Smooth muscle cell (in vitro differentiated cells): ENCODE measurements at regions not wholly inside any gene's neighbourhood (a gene's known extent, or its start where the extent isn't known, plus 50 kb on each side); places are given as distances from the start of the nearest gene placed in this dataset.

Source experiments
- DNase-seq: peaks from one replicate; lab custom pipeline; 2025; ENCODE audit not compliant: unreplicated experiment; lab: John Stamatoyannopoulos, UW
- H2AFZ ChIP-seq: fragments of 200-600 bp; sonication (generic); 2 replicates; pipeline ENCODE4 v1.6.0; 2016; ENCODE audit warnings: antibody characterized with exemption, low read depth, mild to moderate bottlenecking
- H3F3A ChIP-seq: fragments of 200-600 bp; sonication (generic); 2 replicates; pipeline ENCODE4 v1.6.0; 2017; ENCODE audit warnings: antibody characterized with exemption, low read depth
- H3K27ac ChIP-seq: fragments of 200-600 bp; sonication (generic); 2 replicates; pipeline ENCODE4 v1.5.1; 2016; ENCODE audit warnings: low read depth, mild to moderate bottlenecking
- H3K27me3 ChIP-seq: fragments of 200-600 bp; sonication (generic); 2 replicates; pipeline ENCODE4 v1.6.1; 2016; ENCODE audit warnings: low read depth, mild to moderate bottlenecking
- H3K36me3 ChIP-seq: fragments of 200-600 bp; sonication (generic); 2 replicates; pipeline ENCODE4 v1.5.1; 2016; ENCODE audit warnings: low read depth
- H3K4me1 ChIP-seq: fragments of 200-600 bp; sonication (generic); 2 replicates; pipeline ENCODE4 v1.5.1; 2016; ENCODE audit warnings: low read depth
- H3K4me2 ChIP-seq: fragments of 200-600 bp; sonication (generic); 2 replicates; pipeline ENCODE4 v1.6.0; 2016; ENCODE audit warnings: mild to moderate bottlenecking
- H3K4me3 ChIP-seq: fragments of 200-600 bp; sonication (generic); 2 replicates; pipeline ENCODE4 v1.5.1; 2016; ENCODE audit warnings: mild to moderate bottlenecking
- H3K79me2 ChIP-seq: fragments of 200-600 bp; sonication (generic); 2 replicates; pipeline ENCODE4 v1.6.0; 2016; ENCODE audit warnings: low read depth, mild to moderate bottlenecking
- H3K9ac ChIP-seq: fragments of 200-600 bp; sonication (generic); 2 replicates; pipeline ENCODE4 v1.6.0; 2016; ENCODE audit warnings: low read depth
- H3K9me3 ChIP-seq: fragments of 200-600 bp; sonication (generic); replicated peaks from 2 replicates; pipeline ENCODE4 v1.5.1; 2016; ENCODE audit warnings: low read depth
- H4K20me1 ChIP-seq: fragments of 200-600 bp; sonication (generic); 2 replicates; pipeline ENCODE4 v1.6.0; 2016; ENCODE audit warnings: low read depth
- CTCF ChIP-seq: fragments of 200-600 bp; sonication (generic); IDR thresholded peaks from 2 replicates; pipeline ENCODE4 v1.5.1; 2017; ENCODE audit warnings: borderline replicate concordance, mild to moderate bottlenecking, antibody characterized with exemption; ENCODE audit not compliant: insufficient read depth, poor library complexity, severe bottlenecking
- WGBS: methylation state at CpG from one replicate; pipeline ENCODE4 v1.1.7; 2016; ENCODE audit warnings: low lambda C conversion rate; 5-methylcytosine and 5-hydroxymethylcytosine counted together

DNA sequence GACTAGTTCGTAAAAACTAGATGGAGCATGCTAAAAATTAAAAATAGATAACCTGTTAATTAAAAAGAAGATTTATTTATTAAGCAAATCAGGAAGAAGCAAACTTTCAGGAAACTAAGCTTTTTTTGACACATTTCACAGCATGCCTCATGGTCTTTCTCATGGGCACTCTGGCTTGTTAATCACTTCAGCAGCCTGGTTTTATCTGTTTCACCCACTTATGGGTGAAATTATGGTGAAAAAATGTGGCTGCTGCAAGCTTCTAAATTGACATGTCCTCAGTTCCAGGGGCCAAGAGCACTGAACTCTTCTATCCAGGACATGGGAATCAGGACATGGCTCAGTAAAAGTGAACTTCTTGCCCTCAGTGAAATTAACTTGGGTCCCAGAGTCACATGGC lies 468.6 kb upstream of the SYT1 start:
- no peak for TF ChIP-seq CTCF
- no peak overlapping the region for H3K4me2 ChIP-seq
- H3K9me3 ChIP-seq, result no peaks in the 10 kb centered on the region
- H2AFZ ChIP-seq, result no peak overlapping the region
- H3K79me2 ChIP-seq, result no peaks in the 10 kb centered on the region
- H3F3A ChIP-seq, result peaks cover 3% of the 10 kb centered on the region
- no peak overlapping the region for H3K4me3 ChIP-seq
- no peak overlapping the region for H3K27ac ChIP-seq
- WGBS, result 81% methylated on average over 1 of the region's 1 CpG
- H3K27me3 ChIP-seq, result no peaks in the 10 kb centered on the region
- no peaks in the 10 kb centered on the region for H3K4me1 ChIP-seq
- H3K36me3 ChIP-seq, result no peaks in the 10 kb centered on the region
- DNase-seq, result no peak
- H4K20me1 ChIP-seq, result no peaks in the 10 kb centered on the region
- H3K9ac ChIP-seq, result no peak overlapping the region

GRCh38 chr12:78396538-78396937 lies 468.0 kb upstream of the SYT1 start:
- TF ChIP-seq CTCF, result no peak

GRCh38 chr12:78398750-78399149 lies 465.8 kb upstream of the SYT1 start:
- no peak for DNase-seq
- Histone ChIP-seq H3K9me3 (no peaks in the 10 kb centered on the region), H3K4me3 (no peak overlapping the region), H3F3A (peaks cover 3% of the 10 kb centered on the region), H3K79me2 (no peaks in the 10 kb centered on the region), H3K27ac (peak overlapping the region; percentile 61), H3K4me2 (peak overlapping the region; percentile 14), H3K9ac (no peak overlapping the region), H4K20me1 (no peaks in the 10 kb centered on the region), H3K27me3 (no peaks in the 10 kb centered on the region), H3K36me3 (no peaks in the 10 kb centered on the region), H3K4me1 (peaks cover 12% of the 10 kb centered on the region), H2AFZ (no peak overlapping the region)
- no peak for TF ChIP-seq CTCF
- 38% methylated on average over 2 of the region's 2 CpGs for whole genome bisulfite sequencing

More at GRCh38 chr12:78396538-78396937, 468.0 kb upstream of the SYT1 start:
- no peak overlapping the region for H3K27ac ChIP-seq
- H3K9ac ChIP-seq, result no peak overlapping the region
- H4K20me1 ChIP-seq, result no peaks in the 10 kb centered on the region
- no peaks in the 10 kb centered on the region for H3K36me3 ChIP-seq
- H3K9me3 ChIP-seq, result no peaks in the 10 kb centered on the region
- 100% methylated on average over 1 of the region's 1 CpG for whole genome bisulfite sequencing
- no peaks in the 10 kb centered on the region for H3K4me1 ChIP-seq
- H3K4me2 ChIP-seq, result no peak overlapping the region
- H2AFZ ChIP-seq, result no peak overlapping the region
- H3K79me2 ChIP-seq, result no peaks in the 10 kb centered on the region
- H3K27me3 ChIP-seq, result no peaks in the 10 kb centered on the region
- no peak for DNase-seq
- peaks cover 3% of the 10 kb centered on the region for H3F3A ChIP-seq
- no peak overlapping the region for H3K4me3 ChIP-seq

DNA sequence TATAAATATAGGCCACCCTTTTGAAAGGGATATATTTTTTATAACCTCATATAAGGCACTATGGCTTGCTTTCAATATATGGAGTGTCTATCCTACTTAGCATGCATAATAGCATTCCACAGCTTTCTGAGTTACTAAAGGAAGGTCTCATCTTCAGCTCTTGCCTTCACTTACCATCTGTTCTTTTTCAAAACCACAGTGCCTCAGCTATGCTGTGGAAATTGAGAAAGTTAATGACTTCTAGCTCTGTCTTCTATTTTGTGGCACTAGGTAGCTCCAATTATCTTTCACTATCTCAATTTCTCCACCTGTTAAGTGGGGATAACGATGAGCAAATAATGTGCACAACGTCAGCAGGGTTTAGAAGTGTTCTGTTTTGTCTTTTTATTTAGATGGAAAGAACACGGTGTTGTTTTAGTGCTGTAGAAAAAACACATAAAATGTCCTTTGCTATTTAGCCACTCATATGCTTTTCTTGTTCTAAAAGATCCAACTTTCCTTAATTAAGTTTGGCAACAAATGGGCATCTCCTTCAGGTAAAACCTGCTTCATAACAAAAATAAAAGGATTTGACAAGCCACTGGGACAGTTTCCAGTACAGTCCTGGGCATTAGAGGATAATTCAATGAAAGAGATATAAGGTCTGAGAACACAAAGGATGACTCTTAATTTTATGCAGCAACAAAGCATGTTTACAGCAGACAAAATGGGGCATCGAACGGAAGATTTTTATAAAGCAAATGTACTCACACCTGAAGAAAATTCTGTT lies 462.0 kb upstream of the SYT1 start:
- no peak for DNase-seq
- H3K4me2 ChIP-seq, result peak overlapping the region; percentile 40

More for the DNA sequence above, 462.0 kb upstream of the SYT1 start:
- Histone ChIP-seq H4K20me1 (no peaks in the 10 kb centered on the region), H3K36me3 (no peaks in the 10 kb centered on the region), H3K4me3 (no peak overlapping the region), H3K27ac (peak overlapping the region; percentile 20), H3F3A (peaks cover 3% of the 10 kb centered on the region), H3K4me1 (peaks cover 12% of the 10 kb centered on the region), H3K9me3 (no peaks in the 10 kb centered on the region), H3K9ac (no peak overlapping the region), H3K79me2 (no peaks in the 10 kb centered on the region), H3K27me3 (no peaks in the 10 kb centered on the region), H2AFZ (no peak overlapping the region)
- WGBS, result 47% methylated on average over 5 of the region's 5 CpGs
- no peak for TF ChIP-seq CTCF
